Colonic mucosa (tissue), 4 donors: ENCODE measurements at regions not wholly inside any gene's neighbourhood (a gene's known extent, or its start where the extent isn't known, plus 50 kb on each side); places are given as distances from the start of the nearest gene placed in this dataset.

Experiments used
- DNase-seq: peaks from one replicate; pipeline ENCODE4 v3.0.0-alpha.2; 2020
- H3K27ac ChIP-seq: fragments of 200-600 bp; one replicate; pipeline ENCODE4 v1.8.0; 2021
- H3K27me3 ChIP-seq: fragments of 200-600 bp; one replicate; pipeline ENCODE4 v1.8.0; 2021
- H3K36me3 ChIP-seq: fragments of 200-600 bp; one replicate; pipeline ENCODE4 v1.8.0; 2021
- H3K4me1 ChIP-seq: fragments of 200-600 bp; one replicate; pipeline ENCODE4 v1.8.0; 2021; ENCODE audit warnings: mild to moderate bottlenecking
- H3K4me3 ChIP-seq: fragments of 200-600 bp; one replicate; pipeline ENCODE4 v1.8.0; 2021
- H3K9ac ChIP-seq, 2 donors: one replicate each; pipeline ENCODE4 v1.7.0; 2013; ENCODE audit warnings: control low read depth in 2 of 2, low read depth in 2 of 2, low read length in 2 of 2
- H3K9me3 ChIP-seq: fragments of 200-600 bp; one replicate; pipeline ENCODE4 v1.8.0; 2021
- CTCF ChIP-seq: fragments of 200-600 bp; IDR thresholded peaks from one replicate; pipeline ENCODE4 v1.8.0; 2022; ENCODE audit warnings: antibody characterized with exemption, mild to moderate bottlenecking
- intact Hi-C: fragments of 100-400 bp; cut with DNase I; formaldehyde crosslinking; loops from one replicate; pipeline ENCODE4 v1.14.1; 2022
- donor health status: healthy.
- donor health status: DM: no; HTN: no; CAD: no.
- donor health status: DM: no; HTN: no; CAD: no.

DNA sequence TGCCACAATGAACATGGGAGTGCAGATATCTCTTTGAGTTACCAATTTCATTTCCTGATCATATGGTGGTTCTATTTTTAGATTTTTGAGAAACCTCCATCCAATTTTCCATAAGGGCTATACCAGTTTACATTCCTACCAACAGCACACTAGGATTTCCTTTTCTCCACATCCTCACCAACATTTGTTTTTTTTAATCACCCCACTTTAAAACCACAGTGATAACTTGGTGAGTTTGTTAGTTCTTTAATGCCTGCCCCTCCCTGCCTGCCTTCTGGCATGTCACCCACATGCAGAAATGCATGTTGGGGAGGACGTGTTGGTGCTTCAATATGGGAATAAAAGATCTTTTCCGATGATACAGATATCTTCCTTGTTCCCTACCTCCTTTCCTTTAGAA lies 167.9 kb downstream of the CAND1 start:
- Histone ChIP-seq H3K27ac (no peak overlapping the region), H3K9ac (no peak overlapping the region), H3K4me3 (no peak overlapping the region), H3K27me3 (no peaks in the 10 kb centered on the region), H3K36me3 (no peaks in the 10 kb centered on the region), H3K4me1 (peaks cover 10% of the 10 kb centered on the region), H3K9me3 (no peaks in the 10 kb centered on the region)
- no peak for TF ChIP-seq CTCF
- intact Hi-C loops, result no loop called here
- DNase-seq, result no peak

DNA sequence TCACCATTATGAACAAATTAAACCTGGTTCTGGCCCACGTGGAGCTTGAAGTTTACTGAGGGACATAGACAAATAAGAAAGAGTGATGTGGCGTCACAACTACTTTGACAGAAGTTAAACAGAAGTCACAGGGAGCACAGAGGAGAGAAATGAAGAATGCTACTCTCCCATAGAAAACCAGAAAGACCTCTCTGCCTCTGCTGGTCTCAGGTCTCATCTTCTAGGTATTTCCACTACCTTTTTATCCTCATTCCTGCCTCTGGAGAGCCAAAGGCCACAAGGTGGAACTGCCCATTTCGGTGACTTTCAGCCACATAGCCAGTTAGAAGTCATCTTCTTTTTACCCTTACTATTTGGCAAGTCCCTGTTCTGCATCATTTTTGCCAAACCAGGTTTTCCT lies 170.5 kb downstream of the CAND1 start:
- H3K9ac ChIP-seq, result no peak overlapping the region
- peaks cover 5% of the 10 kb centered on the region for H3K4me1 ChIP-seq
- no peaks in the 10 kb centered on the region for H3K36me3 ChIP-seq
- intact Hi-C loops, result loop anchor here (5.0 to 10.0 kb wide), 3 partner anchors 82 to 505 kb away; partner anchors contain the start of gene DYRK2
- H3K9me3 ChIP-seq, result no peaks in the 10 kb centered on the region
- no peak for DNase-seq
- TF ChIP-seq CTCF, result no peak
- H3K27ac ChIP-seq, result no peak overlapping the region
- H3K27me3 ChIP-seq, result no peaks in the 10 kb centered on the region
- H3K4me3 ChIP-seq, result no peak overlapping the region

DNA sequence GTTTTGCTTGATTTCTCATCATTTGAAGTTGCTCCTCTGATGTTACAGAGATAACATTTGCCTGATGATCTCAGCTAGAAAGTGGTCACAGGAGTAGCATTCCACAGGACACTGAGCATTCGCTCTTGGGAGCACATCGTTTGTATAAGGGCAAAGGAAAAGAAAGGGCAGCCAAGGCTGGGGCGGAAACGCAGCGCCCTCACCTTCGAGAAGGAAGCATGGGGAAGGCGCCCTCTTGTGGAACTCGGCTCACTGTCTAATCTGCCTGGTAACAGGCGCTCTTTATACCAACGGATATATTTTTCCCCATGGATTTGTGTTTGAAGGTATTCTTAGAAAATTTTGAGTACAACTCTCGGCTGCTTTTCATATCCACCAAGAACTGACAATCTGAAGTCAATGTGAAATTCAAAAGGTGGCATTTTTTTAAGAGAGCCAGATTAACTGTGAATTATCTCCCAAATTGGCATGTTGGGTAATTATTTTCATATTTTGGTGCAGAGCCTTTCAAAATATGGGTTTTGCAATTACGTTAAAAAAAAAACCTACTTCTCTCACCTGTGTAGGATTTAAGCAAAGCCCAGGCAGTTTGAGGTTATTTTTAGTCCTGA lies 172.7 kb downstream of the CAND1 start:
- Histone ChIP-seq H3K27me3 (no peaks in the 10 kb centered on the region), H3K4me3 (no peak overlapping the region), H3K9ac (peak overlapping the region in 1 of 2 donors; percentile 52), H3K27ac (no peak overlapping the region), H3K9me3 (no peaks in the 10 kb centered on the region), H3K36me3 (no peaks in the 10 kb centered on the region), H3K4me1 (no peaks in the 10 kb centered on the region)
- TF ChIP-seq CTCF, result peak; percentile 70
- intact Hi-C loops, result loop anchor here (5.0 to 10.0 kb wide), 3 partner anchors 85 to 503 kb away; partner anchors contain the start of gene DYRK2
- DNase-seq, result peak; percentile 95

DNA sequence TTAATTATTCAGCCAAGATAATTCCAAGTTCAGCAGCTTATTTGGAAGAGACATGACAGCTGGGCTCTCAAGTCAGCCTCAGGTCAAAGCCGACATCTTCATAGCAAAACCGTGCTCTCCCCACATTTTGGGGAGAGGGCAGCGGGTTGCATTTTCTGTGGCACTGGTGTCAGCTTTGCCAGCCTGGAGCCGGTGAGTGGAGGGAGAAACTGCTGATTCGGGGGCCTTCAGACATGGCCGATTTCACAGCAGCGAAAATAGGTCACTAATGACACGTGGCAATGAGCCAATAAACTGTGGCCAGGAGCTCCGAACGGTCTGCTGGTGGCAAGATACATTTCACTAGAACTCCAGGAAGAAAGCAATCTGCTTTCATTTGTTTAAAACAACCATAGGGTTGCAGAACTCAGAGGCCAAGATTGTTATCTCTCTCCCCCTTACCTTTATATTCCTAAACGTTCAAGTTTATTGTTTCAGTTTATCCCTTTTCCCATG lies 173.2 kb downstream of the CAND1 start:
- no peak overlapping the region for H3K27ac ChIP-seq

DNA sequence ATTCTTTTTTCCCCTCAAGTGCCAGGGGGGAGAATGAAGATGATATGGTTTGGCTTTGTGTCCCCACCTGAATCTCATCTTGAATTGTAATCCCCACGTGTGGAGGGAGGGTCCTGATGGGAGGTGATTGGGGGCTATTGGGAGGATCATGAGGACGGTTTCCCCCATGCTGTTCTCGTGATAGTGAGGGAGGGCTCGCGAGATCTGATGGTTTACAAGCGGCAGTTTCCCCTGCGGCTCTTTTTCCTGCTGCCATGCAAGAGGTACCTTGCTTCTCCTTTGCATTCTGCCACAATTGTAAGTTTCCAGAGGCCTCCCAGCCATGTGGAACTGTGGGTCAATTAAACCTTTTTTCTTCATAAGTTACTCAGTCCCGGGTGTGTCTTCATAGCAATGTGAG lies 173.7 kb downstream of the CAND1 start:
- H3K36me3 ChIP-seq, result no peaks in the 10 kb centered on the region
- no peaks in the 10 kb centered on the region for H3K27me3 ChIP-seq
- intact Hi-C loops, result loop anchor here (5.0 to 10.0 kb wide), 3 partner anchors 86 to 502 kb away; partner anchors contain the start of gene DYRK2
- H3K9ac ChIP-seq, result no peak overlapping the region
- H3K9me3 ChIP-seq, result no peaks in the 10 kb centered on the region
- H3K4me1 ChIP-seq, result no peaks in the 10 kb centered on the region
- no peak for TF ChIP-seq CTCF
- H3K27ac ChIP-seq, result no peak overlapping the region
- no peak for DNase-seq
- no peak overlapping the region for H3K4me3 ChIP-seq

More for the DNA sequence above, 173.2 kb downstream of the CAND1 start:
- Histone ChIP-seq H3K36me3 (no peaks in the 10 kb centered on the region), H3K4me3 (no peak overlapping the region), H3K4me1 (no peaks in the 10 kb centered on the region), H3K9me3 (no peaks in the 10 kb centered on the region), H3K27me3 (no peaks in the 10 kb centered on the region), H3K9ac (peak overlapping the region in 1 of 2 donors; percentile 52)
- intact Hi-C loops, result loop anchor here (5.0 to 10.0 kb wide), 3 partner anchors 85 to 502 kb away; partner anchors contain the start of gene DYRK2
- no peak for DNase-seq
- no peak for TF ChIP-seq CTCF
